ENCODE measurements at regions not wholly inside any gene's neighbourhood (a gene's known extent, or its start where the extent isn't known, plus 50 kb on each side); places are given as distances from the start of the nearest gene placed in this dataset.

DNA sequence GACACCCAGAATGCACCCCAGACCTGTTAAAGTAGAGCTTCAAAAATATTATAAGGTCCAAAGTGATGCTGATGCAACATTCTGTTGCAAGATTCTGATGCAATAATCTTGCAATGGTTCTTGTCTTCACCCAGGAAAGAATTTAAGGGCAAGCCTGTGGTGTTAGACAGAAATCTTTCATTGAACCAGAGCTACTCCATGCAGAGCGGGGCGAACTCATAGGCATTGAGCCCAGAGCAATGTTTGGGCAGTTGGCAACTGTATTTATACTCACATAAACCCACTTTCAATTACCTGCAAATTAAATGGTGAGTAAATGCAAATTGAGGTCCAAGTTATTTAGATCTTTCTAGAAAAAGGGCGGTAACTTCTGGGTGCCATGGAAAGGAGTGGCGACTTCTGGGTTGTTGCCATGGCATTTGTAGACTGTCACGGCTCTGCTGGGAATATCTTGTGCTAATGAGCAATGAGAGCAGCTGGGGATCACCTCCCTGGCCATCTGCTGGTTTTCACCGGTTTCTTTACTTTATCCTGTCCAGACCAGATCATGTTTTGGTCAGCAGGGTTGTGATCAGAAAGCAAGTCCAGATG is 163.4 kb downstream of the ICE1 start:
- TF ChIP-seq, protein P1, sequence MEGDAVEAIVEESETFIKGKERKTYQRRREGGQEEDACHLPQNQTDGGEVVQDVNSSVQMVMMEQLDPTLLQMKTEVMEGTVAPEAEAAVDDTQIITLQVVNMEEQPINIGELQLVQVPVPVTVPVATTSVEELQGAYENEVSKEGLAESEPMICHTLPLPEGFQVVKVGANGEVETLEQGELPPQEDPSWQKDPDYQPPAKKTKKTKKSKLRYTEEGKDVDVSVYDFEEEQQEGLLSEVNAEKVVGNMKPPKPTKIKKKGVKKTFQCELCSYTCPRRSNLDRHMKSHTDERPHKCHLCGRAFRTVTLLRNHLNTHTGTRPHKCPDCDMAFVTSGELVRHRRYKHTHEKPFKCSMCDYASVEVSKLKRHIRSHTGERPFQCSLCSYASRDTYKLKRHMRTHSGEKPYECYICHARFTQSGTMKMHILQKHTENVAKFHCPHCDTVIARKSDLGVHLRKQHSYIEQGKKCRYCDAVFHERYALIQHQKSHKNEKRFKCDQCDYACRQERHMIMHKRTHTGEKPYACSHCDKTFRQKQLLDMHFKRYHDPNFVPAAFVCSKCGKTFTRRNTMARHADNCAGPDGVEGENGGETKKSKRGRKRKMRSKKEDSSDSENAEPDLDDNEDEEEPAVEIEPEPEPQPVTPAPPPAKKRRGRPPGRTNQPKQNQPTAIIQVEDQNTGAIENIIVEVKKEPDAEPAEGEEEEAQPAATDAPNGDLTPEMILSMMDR (IDR thresholded peaks at IDR 0.05), result no peak
- TF ChIP-seq EP300 (IDR thresholded peaks at IDR 0.05), result no peak
- peak; percentile 88 for TF ChIP-seq POLR2AphosphoS5 (IDR thresholded peaks at IDR 0.05)
- no peak for TF ChIP-seq POLR2A (IDR thresholded peaks at IDR 0.05)

All from gastroesophageal sphincter (tissue), 3 donors.